T-helper 9 cell (primary cell): ENCODE measurements at regions not wholly inside any gene's neighbourhood (a gene's known extent, or its start where the extent isn't known, plus 50 kb on each side); places are given as distances from the start of the nearest gene placed in this dataset.

Experiments
- DNase-seq: peaks from one replicate; pipeline ENCODE4 v3.0.0-alpha.2; 2020

DNA sequence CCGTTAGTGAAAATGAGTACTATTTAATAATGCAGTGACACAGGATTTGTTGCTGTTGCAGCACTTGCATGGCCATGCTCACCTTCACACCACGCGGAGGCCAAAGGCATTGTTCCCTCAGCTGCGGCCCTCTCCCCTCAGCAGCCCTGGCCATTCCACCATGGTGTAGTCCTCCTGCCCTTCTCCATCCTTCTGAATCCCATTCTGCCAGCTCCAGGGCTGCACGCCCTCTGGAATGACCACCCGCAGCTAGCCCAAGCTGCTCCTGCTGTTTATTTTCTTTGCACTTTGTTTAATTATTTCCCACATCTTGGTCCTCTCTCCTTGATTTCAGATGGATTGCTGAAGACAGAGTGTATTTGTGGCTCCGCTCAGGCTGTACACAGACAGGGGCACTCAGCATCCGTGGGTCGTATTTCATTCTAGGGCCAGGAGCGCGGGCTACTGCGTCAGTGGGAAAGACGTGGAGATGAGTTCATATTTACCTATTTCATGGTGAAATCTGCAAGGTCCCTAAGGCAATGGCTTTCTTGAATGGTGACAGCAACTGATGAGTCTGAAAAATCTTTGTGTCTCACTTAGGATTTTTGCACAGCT lies 81.4 kb upstream of the DUSP22 start:
- DNase-seq, result no peak

DNA sequence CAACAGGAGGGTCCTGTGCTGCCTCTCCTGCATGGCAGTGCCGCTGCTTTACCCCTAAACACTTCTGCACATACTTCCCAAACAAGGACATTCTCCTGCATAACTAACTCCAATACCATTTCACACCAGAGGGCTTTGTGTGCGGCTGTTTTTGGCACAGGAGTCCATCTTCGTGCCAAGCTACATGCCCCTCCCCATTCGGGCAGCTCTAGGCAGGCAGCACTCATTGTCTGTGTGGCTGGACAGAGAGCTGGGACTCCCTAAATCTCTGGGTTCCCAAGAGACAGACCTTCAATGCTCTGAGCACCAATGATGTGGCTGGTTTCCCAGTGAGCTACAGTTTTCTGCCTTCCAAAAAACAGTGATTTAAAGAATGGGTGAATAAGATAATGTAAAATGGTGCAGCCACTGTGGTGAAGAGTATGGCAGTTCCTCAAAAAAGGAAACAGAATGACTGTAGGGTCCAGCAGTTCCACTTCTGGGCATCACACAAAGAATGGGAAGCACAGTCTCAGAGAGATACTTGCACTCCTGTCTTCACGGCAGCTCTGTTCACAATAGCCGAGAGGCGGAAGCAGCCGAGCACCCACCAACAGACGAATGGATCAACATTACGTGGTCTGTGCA lies 80.3 kb upstream of the DUSP22 start:
- no peak for DNase-seq

- DNase-seq, result no peak
Observed at GRCh38 chr6:213284-213683, 79.0 kb upstream of the DUSP22 start.

DNA sequence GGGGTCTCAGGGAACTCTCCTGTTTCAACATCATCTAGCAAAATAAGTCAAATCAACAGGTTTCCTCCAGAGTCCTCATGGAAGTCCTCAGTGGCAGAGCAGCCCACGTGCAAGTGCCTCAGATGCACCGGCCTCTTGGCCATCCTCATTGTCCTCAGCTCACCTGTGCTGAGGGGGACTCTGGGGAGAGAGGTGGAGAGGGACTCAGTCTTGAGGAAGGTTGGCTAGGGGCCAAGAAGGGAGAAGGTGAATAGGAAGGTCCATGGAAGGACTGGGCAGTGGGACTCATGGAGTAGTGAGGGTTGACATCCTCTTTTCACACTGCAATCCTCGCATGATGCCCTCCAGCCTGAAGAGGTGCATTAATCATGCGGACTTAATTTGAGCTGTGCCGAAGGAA lies 77.9 kb upstream of the DUSP22 start:
- DNase-seq, result no peak

- no peak for DNase-seq
Observed at GRCh38 chr6:215335-216034, 76.8 kb upstream of the DUSP22 start.

GRCh38 chr6:217048-217659 lies 75.1 kb upstream of the DUSP22 start:
- no peak for DNase-seq

DNA sequence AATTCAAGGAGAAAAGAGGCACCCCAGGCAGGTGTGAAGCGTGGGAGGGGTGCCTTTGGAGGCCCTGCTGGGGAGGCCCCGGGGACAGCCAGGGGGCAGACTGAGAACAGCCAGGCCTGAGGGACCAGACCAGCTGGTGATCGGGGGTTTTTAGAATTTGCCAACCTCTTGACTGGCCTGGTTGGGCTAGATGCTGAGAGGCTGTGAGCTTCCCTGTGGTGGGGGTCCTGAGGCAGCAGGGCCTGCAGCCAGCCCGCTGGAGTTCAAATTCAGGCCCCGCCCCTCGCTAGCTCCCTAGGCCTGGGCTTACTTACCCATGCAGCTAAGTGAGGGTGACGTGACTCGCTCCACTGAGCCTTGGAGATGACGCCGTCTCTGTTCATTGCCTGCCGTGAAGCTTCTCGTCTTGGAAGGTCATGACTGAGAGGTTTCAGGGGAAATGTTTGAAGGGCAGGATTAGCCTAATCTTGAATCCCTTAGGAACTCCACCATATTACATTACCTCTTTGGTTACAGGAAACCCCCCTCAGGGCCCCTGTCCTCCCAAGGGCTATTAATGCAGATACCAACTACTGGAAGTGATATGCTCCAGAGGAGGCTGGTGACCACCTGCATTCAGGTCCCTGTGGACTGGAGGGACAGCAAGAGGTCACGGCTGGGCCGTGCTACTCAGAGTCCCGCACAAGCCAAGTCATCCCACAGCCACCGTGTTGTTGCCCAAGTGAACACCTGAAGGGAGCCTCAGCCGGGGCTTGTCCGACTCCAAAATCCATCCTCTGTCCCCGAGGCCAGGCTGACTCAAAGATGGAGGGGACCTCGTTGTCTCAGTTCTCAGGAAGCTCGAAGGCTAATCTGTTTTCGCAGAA lies 73.9 kb upstream of the DUSP22 start:
- no peak for DNase-seq

DNA sequence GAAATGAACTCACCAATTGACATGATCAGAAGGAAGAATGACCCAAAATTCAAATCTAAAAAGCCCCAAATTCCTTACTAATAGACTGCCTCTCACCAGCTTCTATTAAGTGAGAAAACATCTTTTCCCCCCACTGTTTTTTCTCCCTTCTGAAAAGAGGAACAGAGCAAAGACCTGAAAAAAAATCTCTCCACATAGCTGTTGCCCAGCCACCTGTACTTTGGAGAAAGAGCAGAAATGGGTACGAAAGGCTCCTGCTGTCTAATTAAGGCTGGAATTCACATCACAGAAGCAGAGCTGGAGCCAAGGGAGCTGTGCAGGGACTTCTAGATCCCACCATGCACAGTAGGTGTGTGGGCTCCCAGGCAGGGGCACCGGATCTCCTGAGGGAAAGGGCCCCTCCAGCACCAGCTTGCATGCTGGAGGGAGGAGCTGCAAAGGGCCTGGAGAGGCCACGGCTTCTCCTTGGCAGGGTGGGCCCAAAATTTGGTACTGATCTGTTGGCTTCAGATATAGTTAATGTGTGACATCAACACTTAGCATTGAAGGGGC lies 73.2 kb upstream of the DUSP22 start:
- DNase-seq, result no peak

GRCh38 chr6:219641-220198 lies 72.6 kb upstream of the DUSP22 start:
- no peak for DNase-seq

GRCh38 chr6:220312-220711 lies 72.0 kb upstream of the DUSP22 start:
- no peak for DNase-seq

- no peak for DNase-seq
Observed at GRCh38 chr6:220721-221475, 71.4 kb upstream of the DUSP22 start.

GRCh38 chr6:221531-222349 lies 70.5 kb upstream of the DUSP22 start:
- no peak for DNase-seq

GRCh38 chr6:222468-222867 lies 69.8 kb upstream of the DUSP22 start:
- no peak for DNase-seq

GRCh38 chr6:223136-223535 lies 69.2 kb upstream of the DUSP22 start:
- no peak for DNase-seq

GRCh38 chr6:223763-224162 lies 68.5 kb upstream of the DUSP22 start:
- no peak for DNase-seq

GRCh38 chr6:224350-224749 lies 67.9 kb upstream of the DUSP22 start:
- DNase-seq, result no peak

DNA sequence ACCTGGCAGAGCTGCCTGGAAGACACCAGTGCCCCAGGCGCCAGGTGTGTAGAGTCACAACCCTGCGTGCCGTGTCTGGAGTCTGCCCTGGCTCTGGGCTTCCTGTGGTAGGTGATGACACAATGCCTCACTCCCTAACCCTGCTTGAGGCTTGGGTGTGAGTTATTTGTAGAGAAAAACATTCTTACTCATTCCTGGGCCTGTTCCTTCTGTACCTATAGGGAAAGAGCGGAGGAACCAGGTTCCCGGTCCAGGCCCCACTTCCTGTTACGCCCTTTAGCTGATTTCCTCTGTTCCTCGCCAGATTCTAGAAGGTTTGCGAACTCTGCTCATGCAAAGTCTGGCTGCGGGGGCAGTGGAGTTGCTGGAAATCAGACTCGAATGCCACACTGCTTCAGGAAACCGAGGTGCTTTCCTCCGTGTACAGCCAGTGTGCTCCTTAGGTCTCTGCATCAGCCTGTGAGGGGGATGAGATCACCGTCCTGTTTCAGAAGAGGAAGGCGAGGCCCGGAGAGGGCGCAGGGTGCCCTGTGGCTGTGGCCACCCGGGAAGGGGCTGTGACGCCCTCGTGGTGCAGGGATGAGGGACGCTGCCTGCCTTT lies 67.1 kb upstream of the DUSP22 start:
- DNase-seq, result peak; percentile 25

GRCh38 chr6:225907-226306 lies 66.4 kb upstream of the DUSP22 start:
- no peak for DNase-seq

DNA sequence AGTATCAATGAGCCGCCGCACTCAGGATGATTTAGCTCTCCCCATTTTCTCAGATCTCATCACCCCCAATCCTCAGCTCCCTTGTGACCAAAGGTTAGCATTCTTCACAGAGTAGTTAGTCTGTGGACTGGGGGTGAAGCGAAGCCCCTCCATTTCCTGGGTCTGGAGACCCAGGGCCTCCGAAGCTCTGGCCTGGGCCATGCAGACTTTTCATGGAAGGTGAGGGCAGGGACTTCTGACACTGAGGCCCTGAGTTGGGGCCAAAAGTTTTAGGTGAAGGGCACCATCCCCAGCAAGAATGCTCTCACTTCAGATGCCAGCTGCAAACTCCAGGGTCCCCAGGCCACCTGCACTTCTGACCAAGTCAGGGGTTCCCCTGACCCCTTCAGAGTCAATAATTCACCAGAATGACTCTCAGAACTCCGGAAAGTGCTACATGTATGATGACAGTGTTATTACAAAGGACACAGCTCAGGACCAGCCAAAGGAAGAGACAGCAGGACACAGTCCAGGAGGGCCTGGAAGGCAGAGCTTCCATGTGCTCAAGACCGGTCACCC lies 65.7 kb upstream of the DUSP22 start:
- DNase-seq, result no peak
